ENCODE measurements at regions not wholly inside any gene's neighbourhood (a gene's known extent, or its start where the extent isn't known, plus 50 kb on each side); places are given as distances from the start of the nearest gene placed in this dataset.

DNA sequence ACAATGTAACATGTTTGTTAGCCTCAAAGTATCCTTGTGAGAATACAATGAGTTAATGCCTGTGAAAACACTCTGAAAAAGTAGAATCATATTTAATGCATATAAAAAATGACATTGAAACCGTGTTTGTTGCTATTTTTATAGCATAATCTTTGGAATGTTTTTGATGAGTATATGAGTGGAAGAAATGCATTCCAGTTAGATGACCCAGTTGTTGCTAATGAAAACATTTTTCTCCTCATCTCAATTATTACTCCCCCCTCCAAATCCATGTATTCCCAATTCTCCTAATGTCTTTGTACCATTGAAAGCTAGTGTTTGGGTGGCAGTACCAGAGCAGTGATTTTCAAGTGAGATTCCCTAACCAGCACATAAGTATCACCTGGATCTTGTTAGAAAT, 67.1 kb upstream of the DSEL start:
- no peak for DNase-seq (ENCODE audit: low spot score)

DNA sequence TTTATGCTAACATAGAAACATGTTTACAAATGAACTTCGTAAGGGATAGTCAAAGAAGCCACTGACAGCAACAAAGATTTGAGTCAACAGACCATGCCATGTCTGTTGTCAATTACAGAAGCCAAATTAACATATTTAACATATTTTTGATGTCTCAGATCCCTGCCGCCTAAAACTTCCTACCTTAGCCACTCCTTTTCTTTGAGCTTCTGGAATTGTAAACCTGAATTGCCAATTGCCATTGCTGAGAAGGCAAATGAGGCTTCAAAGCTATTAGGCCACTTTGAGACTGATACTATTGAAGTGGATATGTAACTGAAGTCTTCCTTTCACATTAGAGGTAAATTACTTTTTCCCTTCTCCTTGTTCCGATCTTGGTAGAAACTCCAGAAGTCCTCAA, 66.0 kb upstream of the DSEL start:
- no peak for DNase-seq (ENCODE audit: low spot score)

DNA sequence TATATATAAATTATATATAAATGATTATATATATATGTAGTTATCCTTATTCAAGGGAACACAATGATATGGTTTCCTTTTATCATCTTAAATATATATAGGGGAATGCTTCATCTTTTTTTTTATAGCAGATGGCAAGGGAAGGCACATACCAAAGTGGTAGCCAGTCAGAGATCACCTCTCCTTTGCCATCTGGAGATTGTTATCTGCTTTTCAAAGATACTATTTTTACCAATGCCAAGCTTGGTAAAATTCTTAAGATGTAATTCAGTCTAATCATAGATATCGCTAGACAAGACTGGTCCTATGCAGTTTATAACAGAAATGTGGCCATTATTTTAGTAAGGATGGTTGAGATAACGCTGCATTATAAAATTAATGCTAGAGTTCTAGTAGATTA, 64.7 kb upstream of the DSEL start:
- no peak for DNase-seq (ENCODE audit: low spot score)

DNA sequence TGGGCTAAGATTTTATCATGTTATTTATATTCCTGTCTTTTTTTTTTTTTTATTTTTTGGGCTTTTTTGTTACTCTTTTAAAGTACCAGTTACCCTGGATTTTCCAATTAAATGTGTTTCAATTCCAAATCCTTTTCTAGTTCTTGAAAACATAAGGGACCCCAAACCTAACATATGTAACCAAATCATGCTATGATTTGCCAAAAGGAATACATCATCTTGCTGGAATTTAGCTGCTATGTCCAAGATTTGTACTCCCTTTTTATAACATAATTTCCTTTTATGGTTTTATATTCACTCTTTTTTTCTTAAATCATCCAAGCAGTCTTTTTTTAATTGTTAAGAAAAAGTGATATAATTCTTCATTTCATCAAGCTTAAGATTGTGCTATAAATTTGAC, 60.9 kb upstream of the DSEL start:
- DNase-seq (ENCODE audit: low spot score): no peak

DNA sequence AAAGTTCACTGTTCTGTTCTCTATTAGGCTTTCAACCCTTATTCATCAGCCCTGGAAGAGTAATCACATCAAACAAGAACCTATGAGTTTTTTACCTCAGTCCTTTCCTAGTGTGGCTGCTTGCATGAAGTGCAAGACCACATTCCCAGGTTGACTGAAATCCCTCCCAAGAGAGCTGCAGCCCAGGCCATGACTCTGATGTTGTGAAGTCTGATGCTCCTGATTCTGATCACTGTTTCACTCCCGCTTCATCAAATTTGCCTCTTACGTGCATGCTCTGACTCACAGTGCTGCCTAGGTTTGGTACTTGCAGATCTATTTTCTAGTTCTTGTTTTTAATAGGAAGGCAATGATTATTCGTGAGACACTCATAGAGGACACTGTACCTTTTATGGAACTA, 58.2 kb upstream of the DSEL start:
- DNase-seq (ENCODE audit: low spot score): no peak

DNA sequence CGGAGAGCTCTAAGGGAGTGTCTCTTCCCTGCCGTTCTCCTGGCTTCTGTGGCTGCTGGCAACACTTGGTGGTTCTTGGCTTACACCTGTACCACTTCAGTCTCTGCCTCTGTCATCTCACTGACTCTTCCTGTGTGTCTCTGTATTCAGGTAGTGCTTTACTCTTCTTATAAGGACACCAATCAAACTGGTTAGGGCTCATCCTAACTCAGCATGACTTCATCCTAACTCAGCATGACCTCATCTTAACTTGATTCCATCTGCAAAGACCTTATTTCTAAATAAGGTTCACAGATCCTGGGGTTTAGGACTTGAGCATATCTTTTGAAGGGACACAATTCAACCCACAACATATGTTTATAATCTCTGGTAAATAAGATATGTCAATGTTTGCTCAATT, 51.6 kb upstream of the DSEL start:
- DNase-seq (ENCODE audit: low spot score): no peak

All from pons (tissue), 1 donor.